Kidney (tissue), 13 donors: ENCODE measurements at regions not wholly inside any gene's neighbourhood (a gene's known extent, or its start where the extent isn't known, plus 50 kb on each side); places are given as distances from the start of the nearest gene placed in this dataset.

Experiments
- DNase-seq, 5 donors: peaks; one replicate each; pipeline ENCODE4 v3.0.0-alpha.2; 2013 to 2020
- FAIRE-seq: peaks from 2 replicates; lab custom pipeline; 2012; peaks lifted over from hg19 to GRCh38; lab: Jason Lieb, UNC
- H3K27ac ChIP-seq, 2 donors: one replicate each; pipeline ENCODE4 v1.7.0; 2013; ENCODE audit warnings: low read depth in 2 of 2, low read length in 2 of 2, inconsistent platforms in 1 of 2
- H3K27me3 ChIP-seq: one replicate; pipeline ENCODE4 v1.7.1; 2013; ENCODE audit warnings: low read length, inconsistent platforms; ENCODE audit not compliant: control insufficient read depth, insufficient read depth
- H3K36me3 ChIP-seq, 3 donors: one replicate each; pipeline versions ENCODE4 v1.7.0 to v1.7.1; 2013; ENCODE audit warnings: low read length in 3 of 3, control low read depth in 1 of 3, inconsistent platforms in 1 of 3; ENCODE audit not compliant: insufficient read depth in 3 of 3, control insufficient read depth in 2 of 3
- H3K4me1 ChIP-seq, 3 donors: one replicate each; pipeline versions ENCODE4 v1.7.0 to v1.7.1; 2013; ENCODE audit warnings: low read length in 3 of 3, inconsistent platforms in 1 of 3, low read depth in 1 of 3; ENCODE audit not compliant: control insufficient read depth in 2 of 3, insufficient read depth in 2 of 3
- H3K4me3 ChIP-seq, 3 donors: one replicate each; pipeline versions ENCODE4 v1.7.0 to v1.8.1; 2013; ENCODE audit warnings: low read length in 3 of 3, control low read depth in 1 of 3, inconsistent platforms in 1 of 3
- H3K9ac ChIP-seq, 3 donors: one replicate each; pipeline versions ENCODE4 v1.7.0 to v1.7.1; 2013; ENCODE audit warnings: low read length in 3 of 3, control low read depth in 1 of 3, inconsistent platforms in 1 of 3
- H3K9me3 ChIP-seq, 3 donors: one replicate each; pipeline versions ENCODE4 v1.7.0 to v1.7.1; 2013; ENCODE audit warnings: low read length in 3 of 3, control low read depth in 1 of 3, inconsistent platforms in 1 of 3; ENCODE audit not compliant: control insufficient read depth in 2 of 3, insufficient read depth in 1 of 3
- intact Hi-C: fragments of 100-400 bp; cut with DNase I; formaldehyde crosslinking; loops from one replicate; pipeline ENCODE4 v1.11.1; 2022
- TF ChIP-seq, protein P1 (sequence below): IDR thresholded peaks from 3 replicates; pipeline ENCODE4 v1.5.1; 2012; ENCODE audit warnings: mild to moderate bottlenecking, moderate library complexity, borderline replicate concordance; ENCODE audit not compliant: insufficient read depth; ENCODE audit errors: extremely low read depth
- donor health status: control.
- donor health status: control.
- donor health status: control.
- donor health status: control.
- donor health status: control.
- donor health status: DM: yes; HTN: yes; CAD: no.
- donor health status: Normal renal cell carcinoma (clear cell type).

DNA sequence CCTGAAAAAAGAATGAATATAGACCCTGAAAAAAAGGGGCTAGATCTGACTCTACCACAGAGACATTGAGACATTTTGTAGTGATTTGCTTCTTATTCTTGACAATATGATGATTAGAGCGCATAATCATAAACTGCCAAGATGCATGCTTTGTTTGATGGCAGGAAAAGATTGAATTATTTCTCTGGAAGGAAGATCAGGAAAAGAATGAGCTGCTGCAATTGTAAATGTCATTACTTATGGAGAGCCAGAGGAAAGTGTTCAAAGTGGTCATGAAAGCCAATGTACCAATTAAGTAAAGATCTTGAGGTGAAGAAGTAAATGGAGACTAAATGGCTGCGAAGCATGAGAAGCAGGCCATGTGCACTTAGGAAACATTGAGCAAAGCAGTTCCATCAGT, 126.4 kb upstream of the NXPH2 start:
- Histone ChIP-seq H3K27me3 (no peaks in the 10 kb centered on the region), H3K9ac (no peak overlapping the region), H3K27ac (no peak overlapping the region), H3K9me3 (no peaks in the 10 kb centered on the region), H3K4me1 (no peaks in the 10 kb centered on the region), H3K4me3 (no peak overlapping the region), H3K36me3 (no peaks in the 10 kb centered on the region)
- TF ChIP-seq, protein P1, sequence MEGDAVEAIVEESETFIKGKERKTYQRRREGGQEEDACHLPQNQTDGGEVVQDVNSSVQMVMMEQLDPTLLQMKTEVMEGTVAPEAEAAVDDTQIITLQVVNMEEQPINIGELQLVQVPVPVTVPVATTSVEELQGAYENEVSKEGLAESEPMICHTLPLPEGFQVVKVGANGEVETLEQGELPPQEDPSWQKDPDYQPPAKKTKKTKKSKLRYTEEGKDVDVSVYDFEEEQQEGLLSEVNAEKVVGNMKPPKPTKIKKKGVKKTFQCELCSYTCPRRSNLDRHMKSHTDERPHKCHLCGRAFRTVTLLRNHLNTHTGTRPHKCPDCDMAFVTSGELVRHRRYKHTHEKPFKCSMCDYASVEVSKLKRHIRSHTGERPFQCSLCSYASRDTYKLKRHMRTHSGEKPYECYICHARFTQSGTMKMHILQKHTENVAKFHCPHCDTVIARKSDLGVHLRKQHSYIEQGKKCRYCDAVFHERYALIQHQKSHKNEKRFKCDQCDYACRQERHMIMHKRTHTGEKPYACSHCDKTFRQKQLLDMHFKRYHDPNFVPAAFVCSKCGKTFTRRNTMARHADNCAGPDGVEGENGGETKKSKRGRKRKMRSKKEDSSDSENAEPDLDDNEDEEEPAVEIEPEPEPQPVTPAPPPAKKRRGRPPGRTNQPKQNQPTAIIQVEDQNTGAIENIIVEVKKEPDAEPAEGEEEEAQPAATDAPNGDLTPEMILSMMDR, result no peak
- intact Hi-C loops, result no loop called here
- DNase-seq (no peak), FAIRE-seq (no peak)

GRCh38 chr2:138902239-138902871, 122.2 kb upstream of the NXPH2 start:
- no peak overlapping the region for H3K27ac ChIP-seq
- no peak overlapping the region for H3K9ac ChIP-seq
- peak in 1 of 5 donors; percentile 59 for DNase-seq
- H3K4me3 ChIP-seq, result no peak overlapping the region
- intact Hi-C loops, result no loop called here
- no peaks in the 10 kb centered on the region for H3K27me3 ChIP-seq
- no peaks in the 10 kb centered on the region for H3K9me3 ChIP-seq
- no peak for FAIRE-seq
- H3K36me3 ChIP-seq, result no peaks in the 10 kb centered on the region
- TF ChIP-seq, protein P1, result no peak
- no peaks in the 10 kb centered on the region for H3K4me1 ChIP-seq

GRCh38 chr2:138901530-138901929, 121.3 kb upstream of the NXPH2 start:
- H3K9ac ChIP-seq, result no peak overlapping the region
- FAIRE-seq (no peak), DNase-seq (peak in 1 of 5 donors; percentile 61)
- no peaks in the 10 kb centered on the region for H3K27me3 ChIP-seq
- no peak overlapping the region for H3K4me3 ChIP-seq
- intact Hi-C loops, result no loop called here
- H3K27ac ChIP-seq, result no peak overlapping the region
- no peaks in the 10 kb centered on the region for H3K4me1 ChIP-seq
- H3K36me3 ChIP-seq, result no peaks in the 10 kb centered on the region
- no peaks in the 10 kb centered on the region for H3K9me3 ChIP-seq
- TF ChIP-seq, protein P1, result no peak

- Histone ChIP-seq H3K36me3 (no peaks in the 10 kb centered on the region), H3K9ac (no peak overlapping the region), H3K4me3 (no peak overlapping the region), H3K4me1 (no peaks in the 10 kb centered on the region), H3K27ac (no peak overlapping the region), H3K9me3 (no peaks in the 10 kb centered on the region), H3K27me3 (no peaks in the 10 kb centered on the region)
- FAIRE-seq (no peak), DNase-seq (no peak)
- intact Hi-C loops, result no loop called here
- TF ChIP-seq, protein P1, result no peak
Observed at GRCh38 chr2:138898855-138899254, 118.7 kb upstream of the NXPH2 start.
